ENCODE measurements at regions not wholly inside any gene's neighbourhood (a gene's known extent, or its start where the extent isn't known, plus 50 kb on each side); places are given as distances from the start of the nearest gene placed in this dataset.

GRCh38 chr3:177545964-177546363 is 348.7 kb upstream of the TBL1XR1 start:
- DNase-seq: no peak

- DNase-seq: no peak
These were observed 350.5 kb upstream of the TBL1XR1 start for GRCh38 chr3:177547711-177548350.

DNA sequence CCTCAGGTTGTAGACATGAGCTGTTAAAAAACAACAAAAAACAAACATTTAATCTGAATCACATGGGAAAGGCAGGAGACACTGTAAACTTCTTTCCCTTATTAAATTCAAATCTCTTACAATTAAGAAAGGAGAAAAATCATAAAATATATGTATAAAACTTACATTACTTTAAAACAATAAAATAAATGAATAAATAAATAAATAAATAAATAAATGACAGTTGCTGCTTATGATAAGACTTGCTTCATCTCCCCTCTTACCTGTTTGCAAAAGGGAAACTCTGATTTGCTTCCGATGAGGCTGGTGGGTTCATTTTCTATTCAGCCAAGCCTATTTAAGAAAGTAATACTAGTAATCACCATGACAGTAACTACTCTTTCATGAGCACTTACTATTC is 353.4 kb upstream of the TBL1XR1 start:
- DNase-seq: no peak

DNA sequence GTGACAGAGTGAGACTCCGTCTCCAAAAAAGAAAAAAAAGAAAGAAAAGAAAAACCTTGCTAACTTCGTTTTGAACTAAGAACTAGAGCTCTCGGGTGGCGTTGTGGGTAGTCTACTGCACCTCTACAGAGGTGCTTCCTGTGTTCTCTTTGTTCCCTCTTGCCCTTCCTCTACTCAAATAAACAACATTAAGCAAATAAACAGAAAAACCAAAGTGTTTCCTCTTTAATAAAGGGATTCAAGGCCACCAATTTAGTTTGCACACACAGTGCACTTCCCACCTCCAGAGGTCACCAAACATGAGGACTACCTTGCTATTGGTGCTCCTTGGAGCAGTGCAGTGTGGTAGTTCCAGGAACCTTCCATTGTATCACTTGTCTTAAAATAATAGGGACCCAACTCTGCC is 354.2 kb upstream of the TBL1XR1 start:
- no peak for DNase-seq

DNA sequence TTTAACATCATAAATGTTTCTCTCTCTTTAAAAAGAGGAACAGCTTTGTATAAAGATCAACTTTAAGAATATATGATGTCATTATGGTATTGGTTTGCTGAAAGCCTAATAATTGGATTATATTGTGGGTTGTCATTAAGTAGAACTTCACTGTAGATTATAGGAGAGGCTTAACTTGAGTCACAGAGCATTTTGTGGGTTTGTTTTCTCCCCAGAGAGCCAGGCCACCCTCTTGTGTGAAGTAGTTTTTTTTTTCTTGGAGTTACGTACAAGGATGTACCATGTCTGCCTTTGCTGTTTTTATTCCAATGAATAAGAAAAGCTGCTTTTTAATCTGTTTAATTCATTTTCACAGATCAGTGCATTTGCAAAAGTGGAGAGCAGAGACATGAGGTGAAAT is 354.8 kb upstream of the TBL1XR1 start:
- no peak for DNase-seq

DNA sequence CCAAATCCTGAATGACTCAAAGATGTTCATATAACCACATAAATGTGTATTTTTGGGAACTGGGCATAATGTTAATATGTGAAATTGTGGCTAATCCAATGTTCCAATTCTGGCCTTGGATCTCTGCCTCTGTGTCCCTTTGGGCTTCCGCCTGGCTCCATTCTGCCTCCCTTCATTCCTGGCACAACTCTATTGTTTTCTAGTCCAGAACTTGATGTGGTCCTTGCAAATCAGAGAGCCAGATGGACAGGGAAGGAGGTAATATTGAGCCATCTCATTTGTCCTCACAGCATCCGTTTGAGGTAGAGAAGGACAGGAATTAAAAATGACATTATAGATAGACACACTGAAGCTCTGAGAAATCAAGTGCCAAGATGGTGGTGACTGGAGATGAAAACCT is 355.7 kb upstream of the TBL1XR1 start:
- no peak for DNase-seq

DNA sequence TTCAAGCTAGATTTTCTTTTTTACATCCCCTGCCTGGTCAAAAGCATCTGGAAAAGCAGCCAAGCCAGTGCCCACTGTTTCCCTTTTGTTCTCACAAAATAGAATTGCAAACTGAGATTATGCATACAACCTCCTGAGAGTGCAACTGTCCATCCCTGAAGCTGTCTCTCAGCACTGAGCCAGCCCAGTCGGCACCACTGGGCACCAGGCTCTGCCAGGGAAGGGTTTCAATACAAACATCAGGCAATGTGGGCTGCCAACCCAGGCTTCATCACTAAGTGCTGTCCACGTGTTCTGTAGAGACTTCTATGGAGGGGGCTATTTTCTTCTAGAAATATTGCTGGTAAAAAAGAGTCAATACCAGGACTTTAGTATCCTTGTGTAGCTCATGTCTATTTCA is 356.3 kb upstream of the TBL1XR1 start:
- DNase-seq: no peak

- DNase-seq: no peak
These were observed 357.8 kb upstream of the TBL1XR1 start for GRCh38 chr3:177554895-177555759.

DNA sequence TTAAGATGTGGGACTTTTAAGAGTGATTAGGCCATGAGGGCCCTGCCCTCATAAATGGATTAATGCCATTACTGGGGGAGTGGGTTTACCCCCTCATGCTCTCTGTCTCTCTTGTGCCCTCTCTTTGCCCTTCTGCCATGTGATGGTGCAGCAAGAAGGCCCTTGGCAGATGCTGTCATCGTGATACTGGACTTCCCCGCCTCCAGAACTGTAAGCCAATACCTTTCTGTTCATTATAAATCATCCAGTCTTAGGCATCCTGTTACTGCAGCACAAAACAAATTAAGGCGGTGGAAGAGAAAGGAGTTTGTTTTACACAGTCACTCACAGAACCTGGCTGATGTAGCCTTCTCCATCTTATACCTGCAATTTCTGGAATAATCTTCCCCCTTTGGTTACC is 360.3 kb upstream of the TBL1XR1 start:
- no peak for DNase-seq

- no peak for DNase-seq
These were observed 364.1 kb upstream of the TBL1XR1 start for GRCh38 chr3:177561365-177561764.

- no peak for DNase-seq
These were observed 364.6 kb upstream of the TBL1XR1 start for GRCh38 chr3:177561769-177562392.

GRCh38 chr3:177563243-177563780 is 366.0 kb upstream of the TBL1XR1 start:
- no peak for DNase-seq

DNA sequence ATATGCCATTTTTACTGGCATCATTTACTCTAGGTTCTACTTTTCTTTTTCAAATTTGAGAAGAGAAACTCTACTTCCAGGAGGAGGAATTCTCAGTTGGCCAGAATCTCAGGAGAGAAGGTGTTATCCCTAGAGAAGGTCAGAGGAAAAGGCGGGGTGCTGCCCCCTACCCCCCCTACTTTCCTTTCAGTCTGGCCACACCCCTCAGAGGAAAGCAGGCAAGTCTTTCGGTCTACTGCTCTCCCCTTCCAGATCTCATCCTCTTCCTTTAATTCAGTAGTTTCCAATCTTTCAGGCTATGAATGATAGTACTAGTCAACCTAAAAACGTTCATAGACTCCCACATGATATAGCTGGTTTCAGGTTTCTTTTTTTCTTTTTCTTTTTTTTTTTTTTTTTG is 366.5 kb upstream of the TBL1XR1 start:
- DNase-seq: no peak

DNA sequence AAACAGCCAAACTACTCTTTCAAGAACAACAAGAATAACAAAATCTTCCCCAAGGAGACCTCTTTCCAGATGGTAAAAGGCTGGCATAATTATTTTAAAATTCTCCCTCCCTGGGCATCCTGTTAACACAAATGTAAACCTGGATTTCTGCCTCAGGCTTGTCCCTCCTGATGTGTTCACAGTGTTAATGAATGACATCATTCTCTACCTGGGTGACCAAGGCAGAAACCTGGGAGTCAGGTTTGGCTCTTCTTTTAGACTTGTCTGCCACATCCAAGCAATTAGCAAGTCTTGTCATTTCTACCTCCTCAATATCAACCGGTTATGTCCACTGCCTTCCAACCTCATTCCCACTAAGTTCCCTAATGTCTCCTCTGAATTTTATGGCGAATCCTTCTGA is 368.7 kb upstream of the TBL1XR1 start:
- no peak for DNase-seq

DNA sequence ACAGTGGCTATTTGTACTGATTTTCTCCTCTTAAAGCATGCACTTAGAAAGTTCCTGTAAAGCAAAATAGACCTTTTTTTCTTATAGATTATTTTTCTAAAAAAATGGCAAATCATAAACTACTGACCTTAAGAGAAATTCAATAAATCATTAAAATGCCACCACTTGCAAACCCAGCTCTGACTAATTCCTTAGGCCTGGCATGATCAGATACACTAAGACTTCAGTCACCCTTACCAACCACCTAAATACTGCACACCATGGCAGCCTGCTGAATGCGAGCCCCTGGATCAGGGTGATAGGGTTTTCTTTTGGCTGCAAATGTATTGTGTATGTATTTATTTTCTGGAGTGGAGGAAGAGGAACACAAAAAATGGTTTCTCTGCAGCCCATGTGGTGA is 370.6 kb upstream of the TBL1XR1 start:
- DNase-seq: no peak

DNA sequence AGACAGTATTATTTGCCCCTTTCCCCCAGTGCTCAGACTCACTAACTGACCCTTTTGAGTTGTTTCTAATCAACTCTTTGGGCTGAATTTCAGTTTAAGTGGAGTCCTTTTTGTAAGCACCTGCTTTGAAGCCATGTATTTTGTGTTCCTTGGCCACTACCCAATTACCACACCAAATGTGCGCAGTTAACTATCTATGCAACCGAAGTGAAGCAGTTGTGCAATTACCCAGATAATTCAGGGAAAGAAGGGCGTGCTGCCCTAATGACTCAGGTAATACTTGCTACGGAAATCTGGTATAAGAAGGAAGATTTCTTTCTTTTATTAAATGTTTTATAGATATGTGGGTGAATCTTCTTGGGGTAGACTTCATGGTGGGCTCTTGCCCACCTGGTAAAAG is 371.9 kb upstream of the TBL1XR1 start:
- no peak for DNase-seq

DNA sequence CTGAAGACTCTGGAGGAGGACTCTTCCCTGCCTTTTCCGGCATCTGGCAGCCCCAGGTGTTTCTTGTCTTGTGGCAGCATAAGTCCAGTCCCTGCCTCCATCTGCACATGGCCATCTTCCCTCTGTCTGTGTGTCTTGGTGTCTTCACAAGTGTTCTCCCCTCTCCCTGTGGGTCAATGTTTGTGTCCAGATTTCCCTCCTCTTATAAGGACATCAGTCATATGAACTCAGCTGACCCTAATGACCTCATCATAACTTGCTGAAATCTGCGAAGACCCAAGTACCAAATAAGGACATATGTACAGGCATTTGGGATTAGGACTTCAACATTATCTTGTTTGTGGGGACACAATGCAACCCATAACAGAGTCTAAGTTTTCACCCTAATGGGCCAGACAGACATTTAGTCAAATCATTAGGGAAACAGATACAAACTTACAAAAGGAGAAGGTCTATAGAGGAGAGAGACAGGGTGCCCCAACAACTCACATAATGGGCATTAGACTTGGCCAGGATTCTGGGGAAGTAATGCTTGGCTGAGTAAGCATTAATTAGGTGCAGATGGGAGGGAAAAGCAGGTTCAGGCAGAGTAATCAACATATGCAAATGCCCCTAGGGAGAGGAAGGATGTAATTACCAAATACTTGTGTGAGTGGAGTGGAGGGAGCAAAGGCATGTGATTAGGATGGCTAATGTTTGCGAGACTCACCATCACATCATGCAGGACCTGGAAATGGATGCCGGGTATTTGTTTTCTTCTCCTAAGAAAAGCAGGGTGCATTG is 372.8 kb upstream of the TBL1XR1 start:
- no peak for DNase-seq

- DNase-seq: no peak
These were observed 374.1 kb upstream of the TBL1XR1 start for GRCh38 chr3:177571271-177571943.

- DNase-seq: no peak
These were observed 374.6 kb upstream of the TBL1XR1 start for GRCh38 chr3:177571944-177572315.

DNA sequence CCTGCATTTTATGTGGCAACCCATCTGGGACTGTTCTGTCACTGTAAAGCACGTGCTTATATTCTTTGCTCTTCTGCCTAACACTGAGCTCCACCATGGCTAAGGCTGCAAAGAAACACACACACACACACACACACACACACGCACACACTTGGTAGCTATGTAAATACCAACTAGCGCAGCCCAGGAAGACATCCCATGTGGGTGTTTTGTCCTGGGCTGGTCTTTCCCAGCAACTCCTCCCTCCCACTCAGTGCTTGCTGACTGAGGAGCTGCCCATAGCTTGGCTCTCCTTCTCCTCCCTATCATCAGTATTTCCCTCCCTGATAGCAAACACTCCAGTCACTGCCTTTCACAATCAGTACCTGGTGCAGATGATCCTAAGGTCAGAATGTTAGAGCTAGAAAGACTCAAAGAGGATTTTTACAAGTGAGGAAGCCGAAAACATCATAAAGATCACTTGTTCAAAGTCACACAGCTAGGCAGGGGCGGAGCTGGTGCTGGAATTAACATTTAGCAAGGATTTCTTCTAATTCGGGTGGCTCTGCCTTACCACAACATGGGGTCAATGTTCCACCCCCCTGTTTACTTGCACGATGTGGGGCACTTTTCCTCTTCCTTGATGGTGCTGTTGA is 377.1 kb upstream of the TBL1XR1 start:
- DNase-seq: no peak

GRCh38 chr3:177576746-177577145 is 379.5 kb upstream of the TBL1XR1 start:
- DNase-seq: no peak

GRCh38 chr3:177578488-177578887 is 381.2 kb upstream of the TBL1XR1 start:
- DNase-seq: no peak
